ENCODE measurements at regions not wholly inside any gene's neighbourhood (a gene's known extent, or its start where the extent isn't known, plus 50 kb on each side); places are given as distances from the start of the nearest gene placed in this dataset.

DNA sequence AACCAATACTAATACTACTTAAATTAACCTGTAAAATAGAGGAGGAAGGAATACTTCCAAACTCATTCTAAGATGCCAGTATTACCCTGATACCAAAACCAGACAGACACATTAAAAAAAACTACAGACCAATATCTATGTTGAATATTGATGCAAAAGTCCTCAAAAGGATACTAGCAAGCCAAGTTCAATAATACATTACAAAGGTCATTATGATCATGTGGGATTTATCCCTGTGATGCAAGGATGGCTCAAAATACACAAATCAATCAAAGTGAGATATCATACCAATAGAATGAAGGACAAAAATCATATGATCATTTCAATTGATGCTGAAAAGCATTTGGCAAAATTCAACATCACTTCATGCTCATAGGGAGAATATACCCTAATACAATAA, 97.2 kb upstream of the ATXN7L3B start:
- intact Hi-C loops (cut with micrococcal nuclease; ENCODE audit: unreplicated experiment) = no loop called here
- DNase-seq = no peak
- Histone ChIP-seq H3K4me2 (no peak overlapping the region), H3K9me3 (ENCODE audit: insufficient read depth, low read depth) (no peaks in the 10 kb centered on the region), H3K36me3 (ENCODE audit: low read depth) (no peaks in the 10 kb centered on the region), H3K9me2 (ENCODE audit: insufficient read depth) (no peaks in the 10 kb centered on the region; the same call in 1 of the 2 replicates), H4K20me1 (ENCODE audit: insufficient read depth) (no peaks in the 10 kb centered on the region), H3K4me3 (no peak overlapping the region), H3K27ac (no peak overlapping the region), H3F3A (ENCODE audit: insufficient read depth, low read depth) (no peaks in the 10 kb centered on the region), H2AFZ (no peak overlapping the region), H3K4me1 (replicated peaks; ENCODE audit: insufficient read depth) (no peaks in the 10 kb centered on the region), H3K79me2 (ENCODE audit: low read depth) (no peaks in the 10 kb centered on the region), H3K27me3 (ENCODE audit: insufficient read depth, low read depth) (no peaks in the 10 kb centered on the region)
- TF ChIP-seq EZH2 (IDR thresholded peaks at IDR 0.05; ENCODE audit: low read depth) = no peak
- TF ChIP-seq, protein P1, sequence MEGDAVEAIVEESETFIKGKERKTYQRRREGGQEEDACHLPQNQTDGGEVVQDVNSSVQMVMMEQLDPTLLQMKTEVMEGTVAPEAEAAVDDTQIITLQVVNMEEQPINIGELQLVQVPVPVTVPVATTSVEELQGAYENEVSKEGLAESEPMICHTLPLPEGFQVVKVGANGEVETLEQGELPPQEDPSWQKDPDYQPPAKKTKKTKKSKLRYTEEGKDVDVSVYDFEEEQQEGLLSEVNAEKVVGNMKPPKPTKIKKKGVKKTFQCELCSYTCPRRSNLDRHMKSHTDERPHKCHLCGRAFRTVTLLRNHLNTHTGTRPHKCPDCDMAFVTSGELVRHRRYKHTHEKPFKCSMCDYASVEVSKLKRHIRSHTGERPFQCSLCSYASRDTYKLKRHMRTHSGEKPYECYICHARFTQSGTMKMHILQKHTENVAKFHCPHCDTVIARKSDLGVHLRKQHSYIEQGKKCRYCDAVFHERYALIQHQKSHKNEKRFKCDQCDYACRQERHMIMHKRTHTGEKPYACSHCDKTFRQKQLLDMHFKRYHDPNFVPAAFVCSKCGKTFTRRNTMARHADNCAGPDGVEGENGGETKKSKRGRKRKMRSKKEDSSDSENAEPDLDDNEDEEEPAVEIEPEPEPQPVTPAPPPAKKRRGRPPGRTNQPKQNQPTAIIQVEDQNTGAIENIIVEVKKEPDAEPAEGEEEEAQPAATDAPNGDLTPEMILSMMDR (conservative IDR thresholded peaks at IDR 0.05) = no peak
- ChIA-PET POLR2A (ENCODE audit: unreplicated experiment) (no interaction called here), CTCF (no interaction called here)
- BruUV-seq (replicated peaks) = no TSS peak

DNA sequence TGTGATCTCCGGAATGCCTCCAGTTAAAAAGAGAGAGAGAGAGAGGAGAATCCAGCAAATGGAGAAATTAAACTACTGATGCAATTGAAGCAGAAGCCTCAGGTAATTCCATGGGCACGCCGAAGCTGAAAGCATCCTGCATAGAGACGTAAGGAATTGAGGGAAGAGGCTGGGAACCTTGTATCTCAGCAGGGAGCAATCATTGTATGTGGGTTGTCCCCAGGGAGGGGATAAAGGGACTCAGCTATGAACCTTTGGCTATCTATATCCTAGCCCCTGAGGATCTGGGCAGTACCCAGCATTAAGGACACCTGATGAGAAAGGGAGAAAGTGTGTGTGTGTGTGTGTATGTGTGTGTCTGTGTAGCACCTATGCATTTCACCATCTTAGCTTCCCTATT, 95.8 kb upstream of the ATXN7L3B start:
- Histone ChIP-seq H3K27me3 (ENCODE audit: insufficient read depth, low read depth) (no peaks in the 10 kb centered on the region), H3K36me3 (ENCODE audit: low read depth) (no peaks in the 10 kb centered on the region), H3K9me3 (ENCODE audit: insufficient read depth, low read depth) (no peaks in the 10 kb centered on the region), H3K9me2 (ENCODE audit: insufficient read depth) (no peaks in the 10 kb centered on the region; the same call in 1 of the 2 replicates), H4K20me1 (ENCODE audit: insufficient read depth) (no peaks in the 10 kb centered on the region), H3K4me2 (no peak overlapping the region), H3K79me2 (ENCODE audit: low read depth) (no peaks in the 10 kb centered on the region), H3K4me3 (no peak overlapping the region), H3F3A (ENCODE audit: insufficient read depth, low read depth) (no peaks in the 10 kb centered on the region), H3K27ac (no peak overlapping the region), H3K4me1 (replicated peaks; ENCODE audit: insufficient read depth) (no peaks in the 10 kb centered on the region), H2AFZ (no peak overlapping the region)
- intact Hi-C loops (cut with micrococcal nuclease; ENCODE audit: unreplicated experiment) = no loop called here
- no peak for TF ChIP-seq EZH2 (IDR thresholded peaks at IDR 0.05; ENCODE audit: low read depth)
- TF ChIP-seq, protein P1 (conservative IDR thresholded peaks at IDR 0.05) = no peak
- BruUV-seq (replicated peaks) = no TSS peak
- ChIA-PET POLR2A (ENCODE audit: unreplicated experiment) (no interaction called here), CTCF (no interaction called here)
- DNase-seq = no peak

DNA sequence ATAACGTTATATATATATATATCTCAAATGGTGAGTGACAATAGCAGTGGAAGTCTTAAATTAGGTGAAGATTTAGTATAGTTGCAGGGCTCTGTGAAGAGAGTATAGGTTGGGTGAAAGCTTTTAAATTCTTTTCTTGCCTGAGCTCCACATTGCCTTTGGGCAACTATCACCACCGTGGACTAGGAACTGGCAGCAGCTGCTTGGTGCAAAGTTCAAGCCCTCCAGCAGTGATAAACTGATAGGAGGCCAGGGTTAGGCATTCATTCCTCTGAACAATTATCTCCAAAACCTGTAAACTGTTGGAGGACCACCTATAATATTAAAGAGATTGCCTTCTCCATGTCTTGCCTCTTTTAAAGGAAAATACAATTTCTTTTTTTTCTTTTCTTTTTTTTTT, 91.2 kb upstream of the ATXN7L3B start:
- intact Hi-C loops (cut with micrococcal nuclease; ENCODE audit: unreplicated experiment) = no loop called here
- no peak overlapping the region for H3K4me3 ChIP-seq
- POLR2A ChIA-PET (ENCODE audit: unreplicated experiment) = no interaction called here
- CTCF ChIA-PET = no interaction called here
- TF ChIP-seq EZH2 (IDR thresholded peaks at IDR 0.05; ENCODE audit: low read depth) = no peak
- TF ChIP-seq, protein P1 (conservative IDR thresholded peaks at IDR 0.05) = no peak
- no peak overlapping the region for H3K4me2 ChIP-seq
- H3K9me2 ChIP-seq (ENCODE audit: insufficient read depth) = no peaks in the 10 kb centered on the region
- H4K20me1 ChIP-seq (ENCODE audit: insufficient read depth) = no peaks in the 10 kb centered on the region
- H3K9me3 ChIP-seq (ENCODE audit: insufficient read depth, low read depth) = no peaks in the 10 kb centered on the region
- H3K36me3 ChIP-seq (ENCODE audit: low read depth) = no peaks in the 10 kb centered on the region
- no TSS peak for BruUV-seq (replicated peaks)
- H3K79me2 ChIP-seq (ENCODE audit: low read depth) = no peaks in the 10 kb centered on the region
- no peak overlapping the region for H3K27ac ChIP-seq
- no peaks in the 10 kb centered on the region for H3K27me3 ChIP-seq (ENCODE audit: insufficient read depth, low read depth)
- no peak for DNase-seq
- H3F3A ChIP-seq (ENCODE audit: insufficient read depth, low read depth) = no peaks in the 10 kb centered on the region
- H3K4me1 ChIP-seq (replicated peaks; ENCODE audit: insufficient read depth) = no peaks in the 10 kb centered on the region
- H2AFZ ChIP-seq = no peak overlapping the region
